H1 (cell line): ENCODE measurements at regions not wholly inside any gene's neighbourhood (a gene's known extent, or its start where the extent isn't known, plus 50 kb on each side); places are given as distances from the start of the nearest gene placed in this dataset.

Source experiments
- CTCF ChIA-PET: fragments of 300-600 bp; sonication (Branson Sonifier 250); formaldehyde crosslinking; loops from one replicate; lab custom pipeline; 2021; ENCODE audit not compliant: partially characterized antibody; lab: Charles Lee
- POLR2A ChIA-PET: fragments of 300-600 bp; sonication (Branson Sonifier 250); formaldehyde crosslinking; loops from one replicate; lab custom pipeline; 2021; ENCODE audit warnings: inconsistent platforms; ENCODE audit not compliant: partially characterized antibody; lab: Charles Lee
- DNase-seq, 2 experiments: peaks; one replicate each; pipeline versions ENCODE4 v3.0.0 to v3.0.0-alpha.2; 2010 to 2022; ENCODE audit warnings: low spot score in 2 of 2, low read depth in 1 of 2, mixed read lengths in 1 of 2
- FAIRE-seq: peaks from 2 replicates; lab custom pipeline; 2011; peaks lifted over from hg19 to GRCh38; lab: Jason Lieb, UNC
- H2AFZ ChIP-seq: 2 replicates; pipeline ENCODE4 v1.8.1; 2012; ENCODE audit warnings: low read length, inconsistent platforms
- H2AK5ac ChIP-seq: 2 replicates; pipeline ENCODE4 v1.6.1; 2013; ENCODE audit warnings: low read depth, low read length
- H2BK120ac ChIP-seq: replicated peaks from 2 replicates; pipeline ENCODE3; 2013; ENCODE audit warnings: low read depth, low read length, inconsistent platforms
- H2BK12ac ChIP-seq: 2 replicates; pipeline ENCODE4 v1.6.1; 2013; ENCODE audit warnings: low read depth, low read length
- H2BK15ac ChIP-seq: 2 replicates; pipeline ENCODE4 v1.6.1; 2013; ENCODE audit warnings: low read length
- H2BK20ac ChIP-seq: 2 replicates; pipeline ENCODE4 v1.6.1; 2013; ENCODE audit warnings: low read length
- H2BK5ac ChIP-seq: 2 replicates; pipeline ENCODE4 v1.6.1; 2013; ENCODE audit warnings: low read depth, low read length
- H3K14ac ChIP-seq: 2 replicates; pipeline ENCODE4 v1.6.1; 2013; ENCODE audit warnings: inconsistent platforms; ENCODE audit not compliant: insufficient read length
- H3K18ac ChIP-seq: 2 replicates; pipeline ENCODE4 v1.6.1; 2013; ENCODE audit warnings: low read length; ENCODE audit errors: extremely low read depth
- H3K23ac ChIP-seq: 2 replicates; pipeline ENCODE4 v1.6.1; 2013; ENCODE audit warnings: inconsistent platforms; ENCODE audit not compliant: insufficient read length
- H3K23me2 ChIP-seq: 2 replicates; pipeline ENCODE4 v1.6.1; 2013; ENCODE audit warnings: low read depth, low read length
- H3K27ac ChIP-seq: 2 replicates; pipeline ENCODE4 v1.6.1; 2011; ENCODE audit warnings: low read depth, low read length, inconsistent platforms
- H3K27me3 ChIP-seq, 4 experiments: replicated peaks in 1 of 4; 1 replicate in 1 of 4; 2 replicates in 3 of 4; pipeline versions ENCODE4 v1.6.1 to v1.8.1; 2011 to 2013; ENCODE audit warnings: low read length in 3 of 4, mild to moderate bottlenecking in 3 of 4, inconsistent platforms in 2 of 4, mixed read lengths in 2 of 4, moderate library complexity in 1 of 4; ENCODE audit not compliant: control insufficient read depth in 3 of 4, insufficient read depth in 3 of 4; ENCODE audit errors: extremely low read depth in 1 of 4
- H3K36me3 ChIP-seq, 4 experiments: 2 replicates each; pipeline versions ENCODE4 v1.6.1 to v1.8.1; 2011 to 2013; ENCODE audit warnings: mild to moderate bottlenecking in 4 of 4, low read length in 3 of 4, moderate library complexity in 2 of 4, control low read depth in 1 of 4, inconsistent platforms in 1 of 4; ENCODE audit not compliant: insufficient read depth in 4 of 4, control insufficient read depth in 2 of 4
- H3K4ac ChIP-seq: replicated peaks from 2 replicates; pipeline ENCODE3; 2013; ENCODE audit warnings: low read length, low read depth, mixed read lengths, inconsistent platforms; ENCODE audit not compliant: insufficient read length
- H3K4me1 ChIP-seq, 4 experiments: replicated peaks in 1 of 4; 1 replicate in 1 of 4; 2 replicates in 3 of 4; pipeline versions ENCODE4 v1.6.1 to v1.8.1; 2011 to 2013; ENCODE audit warnings: low read length in 3 of 4, inconsistent platforms in 2 of 4, mixed read lengths in 1 of 4; ENCODE audit not compliant: insufficient read depth in 4 of 4, control insufficient read depth in 3 of 4
- H3K4me2 ChIP-seq, 2 experiments: 2 replicates each; pipeline versions ENCODE4 v1.6.1 to v1.8.1; 2011 to 2013; ENCODE audit warnings: low read depth in 2 of 2, low read length in 2 of 2, control low read depth in 1 of 2, inconsistent platforms in 1 of 2, mild to moderate bottlenecking in 1 of 2; ENCODE audit not compliant: insufficient read depth in 1 of 2
- H3K4me3 ChIP-seq, 4 experiments: fragments of 200-600, 300-600 bp in 1 of 4; sonication (generic), shearing (Covaris generic), sonication (Bioruptor Twin) in 1 of 4; 2 replicates each; pipeline versions ENCODE4 v1.5.1 to v1.8.1; 2011 to 2016; ENCODE audit warnings: low read length in 4 of 4, low read depth in 3 of 4, control low read depth in 2 of 4, inconsistent platforms in 2 of 4, mild to moderate bottlenecking in 2 of 4, mixed read lengths in 1 of 4, moderate library complexity in 1 of 4; ENCODE audit not compliant: insufficient read depth in 2 of 4; ENCODE audit errors: extremely low read depth in 1 of 4
- H3K56ac ChIP-seq: replicated peaks from 2 replicates; pipeline ENCODE3; 2013; ENCODE audit warnings: low read depth, mild to moderate bottlenecking, mixed read lengths, low read length, inconsistent platforms; ENCODE audit not compliant: insufficient read length
- H3K79me1 ChIP-seq: 2 replicates; pipeline ENCODE4 v1.6.1; 2013; ENCODE audit warnings: low read depth, low read length, control low read depth
- H3K79me2 ChIP-seq, 2 experiments: 2 replicates each; pipeline versions ENCODE4 v1.6.1 to v1.8.1; 2012 to 2013; ENCODE audit warnings: low read length in 2 of 2, mild to moderate bottlenecking in 2 of 2, inconsistent platforms in 1 of 2; ENCODE audit not compliant: insufficient read depth in 2 of 2, control insufficient read depth in 1 of 2
- H3K9ac ChIP-seq, 4 experiments: replicated peaks in 1 of 4; 1 replicate in 1 of 4; 2 replicates in 3 of 4; pipeline versions ENCODE4 v1.6.1 to v1.8.1; 2011 to 2013; ENCODE audit warnings: low read depth in 3 of 4, low read length in 3 of 4, control low read depth in 2 of 4, mild to moderate bottlenecking in 2 of 4, moderate library complexity in 2 of 4, inconsistent platforms in 1 of 4; ENCODE audit errors: extremely low read depth in 1 of 4
- H3K9me3 ChIP-seq, 2 experiments: 2 replicates each; pipeline versions ENCODE4 v1.6.1 to v1.8.1; 2012 to 2013; ENCODE audit warnings: mild to moderate bottlenecking in 2 of 2, moderate library complexity in 2 of 2, control low read depth in 1 of 2, inconsistent platforms in 1 of 2, low read depth in 1 of 2, low read length in 1 of 2, mixed read lengths in 1 of 2; ENCODE audit not compliant: insufficient read depth in 2 of 2
- H4K20me1 ChIP-seq, 2 experiments: replicated peaks in 1 of 2; 2 replicates each; pipeline versions ENCODE3 to v1.8.1; 2011 to 2013; ENCODE audit warnings: inconsistent platforms in 2 of 2, low read length in 2 of 2, mild to moderate bottlenecking in 1 of 2; ENCODE audit not compliant: insufficient read depth in 2 of 2, control insufficient read depth in 1 of 2
- H4K5ac ChIP-seq: 2 replicates; pipeline ENCODE4 v1.6.1; 2013; ENCODE audit warnings: low read length, low read depth, mixed read lengths, inconsistent platforms; ENCODE audit not compliant: insufficient read length
- H4K8ac ChIP-seq: 2 replicates; pipeline ENCODE4 v1.8.0; 2013; ENCODE audit warnings: mild to moderate bottlenecking, moderate library complexity, low read length, inconsistent platforms; ENCODE audit not compliant: insufficient read depth; ENCODE audit errors: extremely low read depth
- H4K91ac ChIP-seq: replicated peaks from 2 replicates; pipeline ENCODE3; 2013; ENCODE audit warnings: low read length, mixed read lengths, inconsistent platforms; ENCODE audit not compliant: insufficient read length
- ATF3 ChIP-seq: IDR thresholded peaks from 2 replicates; pipeline ENCODE4 v1.6.1; 2011; ENCODE audit warnings: low read depth, mild to moderate bottlenecking, low read length; ENCODE audit not compliant: insufficient read depth
- CHD2 ChIP-seq: IDR thresholded peaks from 2 replicates; pipeline ENCODE4 v1.6.1; 2012; ENCODE audit warnings: low read length, improper control_type of control experiment
- CREB1 ChIP-seq: IDR thresholded peaks from 2 replicates; pipeline ENCODE4 v1.6.1; 2012; ENCODE audit warnings: inconsistent platforms
- JUND ChIP-seq: IDR thresholded peaks from 2 replicates; pipeline ENCODE4 v1.6.1; 2011; ENCODE audit warnings: mild to moderate bottlenecking, improper control_type of control experiment, low read length
- RBBP5 ChIP-seq: IDR thresholded peaks from 2 replicates; pipeline ENCODE4 v1.7.1; 2012; ENCODE audit warnings: low read depth, mild to moderate bottlenecking, inconsistent platforms, low read length, moderate library complexity, borderline replicate concordance
- WGBS, 2 experiments: shearing (Covaris generic) in 1 of 2; methylation state at CpG; one replicate each; pipeline versions ENCODE4 v1.1.6 to v1.1.7; 2013 to 2015; ENCODE audit warnings: low lambda C conversion rate in 2 of 2, mixed read lengths in 2 of 2, inconsistent platforms in 1 of 2, low coverage in 1 of 2, missing lambda C conversion rate in 1 of 2; ENCODE audit not compliant: insufficient replicate concordance in 2 of 2, insufficient coverage in 1 of 2, insufficient read length in 1 of 2; ENCODE audit errors: extremely low coverage in 1 of 2, missing lambda C conversion rate in 1 of 2; 5-methylcytosine and 5-hydroxymethylcytosine counted together

- H2BK5ac ChIP-seq: no peak overlapping the region
- no peak overlapping the region for H2BK12ac ChIP-seq
- peaks cover 3% of the 10 kb centered on the region; the same call in 1 of the 2 replicates for H3K23me2 ChIP-seq
- no peak overlapping the region for H3K9ac ChIP-seq
- no peaks in the 10 kb centered on the region for H3K27me3 ChIP-seq
- H3K4me1 ChIP-seq: no peaks in the 10 kb centered on the region
- 98% methylated on average over 5 of the region's 5 CpGs; no CpG with 5 or more reads in 1 of the 2 experiments for WGBS, 2 experiments
- no peaks in the 10 kb centered on the region for H3K79me2 ChIP-seq
- no peak overlapping the region for H2AFZ ChIP-seq
- H3K56ac ChIP-seq: no peak overlapping the region
- no peak overlapping the region for H3K14ac ChIP-seq
- H4K5ac ChIP-seq: no peak overlapping the region
- H4K8ac ChIP-seq: no peak overlapping the region
- H4K20me1 ChIP-seq: no peaks in the 10 kb centered on the region
- H3K4me2 ChIP-seq: no peak overlapping the region
- H3K9me3 ChIP-seq: no peaks in the 10 kb centered on the region
- no peak overlapping the region for H2AK5ac ChIP-seq
- H3K79me1 ChIP-seq: no peaks in the 10 kb centered on the region
- FAIRE-seq: no peak
- H3K36me3 ChIP-seq: no peaks in the 10 kb centered on the region
- H4K91ac ChIP-seq: no peak overlapping the region
- no peak overlapping the region for H3K4ac ChIP-seq
- no peak for DNase-seq
- H2BK20ac ChIP-seq: no peak overlapping the region
- no peak overlapping the region for H2BK15ac ChIP-seq
- CTCF ChIA-PET: interaction anchor here (0.9 to 1.4 kb wide), 3 partner anchors 10 to 534 kb away, joined by 3 to 5 read pairs (median 4); no protein-coding TSS in a partner anchor
- H2BK120ac ChIP-seq: no peak overlapping the region
- POLR2A ChIA-PET: no interaction called here
- no peak overlapping the region for H3K23ac ChIP-seq
- no peak overlapping the region for H3K18ac ChIP-seq
- no peak overlapping the region for H3K4me3 ChIP-seq
- no peak overlapping the region for H3K27ac ChIP-seq
- TF ChIP-seq CHD2 (no peak), ATF3 (no peak), RBBP5 (no peak), CREB1 (no peak), JUND (no peak)
These were observed 66.5 kb upstream of the ARRDC4 start for GRCh38 chr15:97893967-97894366.
